BJ (cell line): ENCODE measurements at regions not wholly inside any gene's neighbourhood (a gene's known extent, or its start where the extent isn't known, plus 50 kb on each side); places are given as distances from the start of the nearest gene placed in this dataset.

Source experiments
- CTCF ChIA-PET: fragments of 350-600 bp; formaldehyde crosslinking; extraction: SDS; loops from one replicate; lab custom pipeline; 2021; ENCODE audit warnings: antibody characterized with exemption, inconsistent platforms; lab: Yijun Ruan, JAX
- POLR2A ChIA-PET: fragments of 300-600 bp; sonication (Branson Sonifier 250); formaldehyde crosslinking; extraction: SDS; loops from one replicate; lab custom pipeline; 2021; ENCODE audit warnings: antibody characterized with exemption; lab: Charles Lee
- DNase-seq: peaks from one replicate; pipeline ENCODE4 v3.0.0-alpha.2; 2011; ENCODE audit warnings: low read depth
- H3K27me3 ChIP-seq: 2 replicates; pipeline ENCODE4 v1.6.0; 2011; ENCODE audit warnings: low read length; ENCODE audit not compliant: control insufficient read depth, insufficient read depth
- H3K36me3 ChIP-seq: 2 replicates; pipeline ENCODE4 v1.5.1; 2011; ENCODE audit warnings: low read length; ENCODE audit not compliant: control insufficient read depth, insufficient read depth
- H3K4me3 ChIP-seq: 2 replicates; pipeline ENCODE4 v1.5.1; 2011; ENCODE audit warnings: low read depth, mild to moderate bottlenecking, control low read depth, low read length
- CTCF ChIP-seq: IDR thresholded peaks from 2 replicates; pipeline ENCODE4 v1.5.1; 2011; ENCODE audit warnings: low read depth, mild to moderate bottlenecking, control low read depth, inconsistent platforms, low read length, moderate library complexity; ENCODE audit not compliant: insufficient read depth

- Histone ChIP-seq H3K27me3 (no peaks in the 10 kb centered on the region), H3K36me3 (no peaks in the 10 kb centered on the region), H3K4me3 (no peak overlapping the region)
- ChIA-PET CTCF (no interaction called here), POLR2A (no interaction called here)
- TF ChIP-seq CTCF: no peak
- no peak for DNase-seq
Observed at GRCh38 chr3:147756476-147756875, 347.3 kb downstream of the ZIC1 start.

- ChIA-PET POLR2A (no interaction called here), CTCF (interaction anchor here (0.6 kb wide), 1 partner anchor 1115 kb away, joined by 3 read pairs; no protein-coding TSS in a partner anchor)
- H3K27me3 ChIP-seq: no peaks in the 10 kb centered on the region
- no peak for TF ChIP-seq CTCF
- no peak for DNase-seq
- H3K36me3 ChIP-seq: no peaks in the 10 kb centered on the region
- no peak overlapping the region for H3K4me3 ChIP-seq
Observed at GRCh38 chr3:147757866-147758265, 348.7 kb downstream of the ZIC1 start.

GRCh38 chr3:147758771-147759170 lies 349.6 kb downstream of the ZIC1 start:
- CTCF ChIA-PET: no interaction called here
- DNase-seq: no peak
- TF ChIP-seq CTCF: no peak
- Histone ChIP-seq H3K4me3 (no peak overlapping the region), H3K36me3 (no peaks in the 10 kb centered on the region), H3K27me3 (no peaks in the 10 kb centered on the region)
- POLR2A ChIA-PET: no interaction called here

GRCh38 chr3:147760085-147760484 lies 350.9 kb downstream of the ZIC1 start:
- H3K27me3 ChIP-seq: no peaks in the 10 kb centered on the region
- ChIA-PET CTCF (no interaction called here), POLR2A (no interaction called here)
- H3K36me3 ChIP-seq: no peaks in the 10 kb centered on the region
- TF ChIP-seq CTCF: no peak
- no peak overlapping the region for H3K4me3 ChIP-seq
- DNase-seq: no peak

GRCh38 chr3:147760941-147761340 lies 351.8 kb downstream of the ZIC1 start:
- TF ChIP-seq CTCF: no peak
- Histone ChIP-seq H3K4me3 (no peak overlapping the region), H3K27me3 (no peaks in the 10 kb centered on the region), H3K36me3 (no peaks in the 10 kb centered on the region)
- ChIA-PET CTCF (no interaction called here), POLR2A (no interaction called here)
- no peak for DNase-seq
